ENCODE measurements at regions not wholly inside any gene's neighbourhood (a gene's known extent, or its start where the extent isn't known, plus 50 kb on each side); places are given as distances from the start of the nearest gene placed in this dataset.
"Not testable (repeated sequence)": the region's sequence is repeated elsewhere in the genome, so short reads cannot be mapped to it uniquely, and the experiment has no call there.

DNA sequence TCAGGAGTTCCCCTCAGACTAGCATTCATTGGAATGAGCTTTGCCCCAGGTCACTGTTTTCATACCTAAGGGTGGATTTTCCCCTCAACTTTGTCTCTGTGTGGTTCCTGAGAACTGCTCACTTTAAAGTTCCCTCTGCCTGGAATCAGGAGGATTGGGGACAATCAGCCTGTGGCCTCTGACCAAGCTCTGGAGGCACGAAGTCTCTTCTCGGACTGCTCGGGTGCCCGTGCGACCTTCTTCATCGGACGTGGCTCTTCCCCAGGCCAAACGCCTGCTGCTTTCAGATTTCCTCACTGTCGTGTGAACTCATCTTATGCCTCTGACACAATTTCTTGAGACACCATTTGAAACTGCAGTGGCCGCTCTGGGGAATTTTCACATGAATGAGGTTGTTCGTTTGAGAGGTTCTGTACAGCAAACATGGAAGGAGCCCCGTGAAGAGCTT is 153.7 kb upstream of the PZP start:
- Histone ChIP-seq H4K91ac (ENCODE audit: insufficient read length, low read depth, low read length) (no peak overlapping the region), H3T11ph (ENCODE audit: low read length) (no peak overlapping the region), H3K9ac (ENCODE audit: extremely low read depth, insufficient read length, low read length) (no peak overlapping the region), H2BK120ac (ENCODE audit: low read depth, low read length, poor library complexity, severe bottlenecking) (no peak overlapping the region), H2BK15ac (ENCODE audit: low read depth, low read length) (no peak overlapping the region), H3K4me2 (ENCODE audit: insufficient read depth, insufficient read length, low read length) (no peak overlapping the region), H2AK5ac (ENCODE audit: insufficient read length, low read length) (no peak overlapping the region), H4K5ac (ENCODE audit: insufficient read length, low read depth, low read length) (no peak overlapping the region), H3K23ac (ENCODE audit: insufficient read length, low read depth, low read length) (no peak overlapping the region), H3K79me1 (ENCODE audit: insufficient read depth, low read depth, low read length, poor library complexity, severe bottlenecking) (no peaks in the 10 kb centered on the region), H3K18ac (ENCODE audit: insufficient read length, low read depth, low read length) (no peak overlapping the region), H2BK5ac (ENCODE audit: insufficient read length, low read length) (no peak overlapping the region), H2BK20ac (ENCODE audit: low read depth, low read length, poor library complexity, severe bottlenecking) (no peak overlapping the region), H3K4ac (ENCODE audit: low read depth, low read length) (no peak overlapping the region), H2BK12ac (ENCODE audit: insufficient read length, low read depth, low read length) (no peak overlapping the region), H3K4me1 (ENCODE audit: insufficient read depth, low read length) (peaks cover 12% of the 10 kb centered on the region; the same call in 1 of the 2 replicates), H3K56ac (ENCODE audit: insufficient read length, low read depth, low read length) (no peak overlapping the region), H2AFZ (ENCODE audit: low read length) (no peak overlapping the region), H3K14ac (ENCODE audit: insufficient read depth, low read length) (no peak overlapping the region), H3K23me2 (ENCODE audit: insufficient read length, low read depth, low read length, poor library complexity, severe bottlenecking) (no peaks in the 10 kb centered on the region), H3K9me3 (ENCODE audit: control insufficient read depth, low read depth, low read length) (no peaks in the 10 kb centered on the region), H3K27ac (ENCODE audit: insufficient read length, low read depth, low read length) (no peak overlapping the region), H4K20me1 (ENCODE audit: control insufficient read depth, insufficient read depth, insufficient read length) (no peaks in the 10 kb centered on the region), H4K8ac (replicated peaks; ENCODE audit: insufficient read length, low read depth, low read length) (no peak overlapping the region), H3K27me3 (ENCODE audit: insufficient read depth, low read length) (no peaks in the 10 kb centered on the region), H3K79me2 (ENCODE audit: insufficient read depth, low read length) (no peaks in the 10 kb centered on the region)
- DNase-seq = peak; percentile 24
- Mint-ChIP-seq H3K36me3 (ENCODE audit: insufficient read depth in 1 of 3, low read depth in 3 of 3) (peaks cover 0 to 2% (median 0%) of the 10 kb centered on the region in 3 experiments; a peak in 4 of 7 replicates), H3K27ac (peak overlapping the region in 2 of 3 experiments; percentile 6 to 45; a peak in 3 of 7 replicates), H3K4me3 (no peak overlapping the region), H3K9me3 (0 out of 5 replicates have a peak, but pooled peaks cover 0 to 2% of the 10 kb centered on the region in 2 experiments), H3K27me3 (ENCODE audit: low read depth) (no peaks in the 10 kb centered on the region; the same call in 1 of the 2 replicates), H3K4me1 (peaks cover 37 to 44% of the 10 kb centered on the region in 2 experiments)
- TF ChIP-seq, protein P1, sequence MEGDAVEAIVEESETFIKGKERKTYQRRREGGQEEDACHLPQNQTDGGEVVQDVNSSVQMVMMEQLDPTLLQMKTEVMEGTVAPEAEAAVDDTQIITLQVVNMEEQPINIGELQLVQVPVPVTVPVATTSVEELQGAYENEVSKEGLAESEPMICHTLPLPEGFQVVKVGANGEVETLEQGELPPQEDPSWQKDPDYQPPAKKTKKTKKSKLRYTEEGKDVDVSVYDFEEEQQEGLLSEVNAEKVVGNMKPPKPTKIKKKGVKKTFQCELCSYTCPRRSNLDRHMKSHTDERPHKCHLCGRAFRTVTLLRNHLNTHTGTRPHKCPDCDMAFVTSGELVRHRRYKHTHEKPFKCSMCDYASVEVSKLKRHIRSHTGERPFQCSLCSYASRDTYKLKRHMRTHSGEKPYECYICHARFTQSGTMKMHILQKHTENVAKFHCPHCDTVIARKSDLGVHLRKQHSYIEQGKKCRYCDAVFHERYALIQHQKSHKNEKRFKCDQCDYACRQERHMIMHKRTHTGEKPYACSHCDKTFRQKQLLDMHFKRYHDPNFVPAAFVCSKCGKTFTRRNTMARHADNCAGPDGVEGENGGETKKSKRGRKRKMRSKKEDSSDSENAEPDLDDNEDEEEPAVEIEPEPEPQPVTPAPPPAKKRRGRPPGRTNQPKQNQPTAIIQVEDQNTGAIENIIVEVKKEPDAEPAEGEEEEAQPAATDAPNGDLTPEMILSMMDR (conservative IDR thresholded peaks at IDR 0.05) = no peak
- no CpG with 5 or more reads among the region's 12 CpGs for WGBS (ENCODE audit: extremely low coverage, insufficient read length, low lambda C conversion rate)

DNA sequence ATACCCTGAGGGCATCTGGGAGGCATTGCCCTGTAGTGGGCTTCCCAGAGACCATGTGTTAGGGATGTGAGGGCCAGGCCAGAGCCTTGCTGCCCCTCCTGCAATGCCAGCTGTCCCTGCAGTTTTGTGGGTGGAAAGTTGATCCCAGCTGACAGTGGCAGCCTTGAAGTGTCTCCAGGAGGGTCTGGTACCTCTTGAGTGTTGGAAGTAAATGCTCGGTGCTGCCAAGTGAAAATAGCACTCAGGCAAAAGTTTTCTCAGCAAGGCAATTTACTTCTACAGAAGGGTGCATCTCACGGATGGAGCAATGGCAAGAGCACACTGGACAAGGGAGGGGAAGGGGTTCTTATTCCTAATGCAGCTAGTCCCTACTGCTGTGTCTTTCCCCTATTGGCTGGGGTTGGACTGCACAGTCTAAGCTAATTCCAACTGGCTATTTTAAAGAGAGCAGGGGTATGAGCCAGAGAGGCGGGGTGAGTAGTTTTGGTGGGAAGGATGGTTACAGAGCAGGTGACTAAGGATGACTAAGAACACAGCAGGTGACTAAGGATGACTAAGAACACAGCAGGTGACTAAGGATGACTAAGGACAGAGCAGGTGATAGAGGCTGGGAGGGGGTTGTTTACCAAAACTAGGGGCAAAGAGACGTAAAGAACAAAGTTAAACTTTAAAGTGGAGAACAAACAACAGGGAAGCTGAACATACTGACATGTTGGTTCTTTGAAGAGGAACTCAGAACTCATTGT is 146.0 kb upstream of the PZP start:
- not testable (repeated sequence) for H3K23ac ChIP-seq (ENCODE audit: insufficient read length, low read depth, low read length); H3K9ac ChIP-seq (ENCODE audit: extremely low read depth, insufficient read length, low read length); H3T11ph ChIP-seq (ENCODE audit: low read length); H3K79me2 ChIP-seq (ENCODE audit: insufficient read depth, low read length); H2BK20ac ChIP-seq (ENCODE audit: low read depth, low read length, poor library complexity, severe bottlenecking); DNase-seq; H3K27ac ChIP-seq (ENCODE audit: insufficient read length, low read depth, low read length); H2BK15ac ChIP-seq (ENCODE audit: low read depth, low read length); H3K4me1 ChIP-seq (ENCODE audit: insufficient read depth, low read length); H3K4me3 Mint-ChIP-seq; H4K91ac ChIP-seq (ENCODE audit: insufficient read length, low read depth, low read length); H3K4me2 ChIP-seq (ENCODE audit: insufficient read depth, insufficient read length, low read length); H2AFZ ChIP-seq (ENCODE audit: low read length); H3K79me1 ChIP-seq (ENCODE audit: insufficient read depth, low read depth, low read length, poor library complexity, severe bottlenecking); H3K27ac Mint-ChIP-seq; H3K56ac ChIP-seq (ENCODE audit: insufficient read length, low read depth, low read length); H2BK5ac ChIP-seq (ENCODE audit: insufficient read length, low read length); H4K5ac ChIP-seq (ENCODE audit: insufficient read length, low read depth, low read length); H3K23me2 ChIP-seq (ENCODE audit: insufficient read length, low read depth, low read length, poor library complexity, severe bottlenecking); H3K18ac ChIP-seq (ENCODE audit: insufficient read length, low read depth, low read length); H3K4ac ChIP-seq (ENCODE audit: low read depth, low read length); H2BK120ac ChIP-seq (ENCODE audit: low read depth, low read length, poor library complexity, severe bottlenecking); H2BK12ac ChIP-seq (ENCODE audit: insufficient read length, low read depth, low read length); H3K4me1 Mint-ChIP-seq; H3K9me3 ChIP-seq (ENCODE audit: control insufficient read depth, low read depth, low read length); H4K20me1 ChIP-seq (ENCODE audit: control insufficient read depth, insufficient read depth, insufficient read length); H2AK5ac ChIP-seq (ENCODE audit: insufficient read length, low read length); H3K27me3 ChIP-seq (ENCODE audit: insufficient read depth, low read length); H3K14ac ChIP-seq (ENCODE audit: insufficient read depth, low read length); H4K8ac ChIP-seq (replicated peaks; ENCODE audit: insufficient read length, low read depth, low read length)
- no CpG with 5 or more reads among the region's 4 CpGs for WGBS (ENCODE audit: extremely low coverage, insufficient read length, low lambda C conversion rate)
- H3K36me3 Mint-ChIP-seq (ENCODE audit: insufficient read depth in 1 of 3, low read depth in 3 of 3) = peaks cover 36 to 50% (median 49%) of the 10 kb centered on the region in 3 experiments
- H3K9me3 Mint-ChIP-seq = peaks cover 38 to 47% of the 10 kb centered on the region in 2 experiments
- H3K27me3 Mint-ChIP-seq (ENCODE audit: low read depth) = peaks cover 10% of the 10 kb centered on the region

Data from H9 (cell line).